MM.1S (cell line): ENCODE measurements at regions not wholly inside any gene's neighbourhood (a gene's known extent, or its start where the extent isn't known, plus 50 kb on each side); places are given as distances from the start of the nearest gene placed in this dataset.

Source experiments
- EZH2phosphoT487 ChIP-seq: fragments of 300-600 bp; sonication (generic); IDR thresholded peaks from 2 replicates; pipeline ENCODE4 v1.6.1; 2018; ENCODE audit warnings: antibody characterized with exemption, low read length
- TF ChIP-seq, protein P1 (sequence below): fragments of 300-600 bp; sonication (generic); IDR thresholded peaks from 2 replicates; pipeline ENCODE4 v1.5.1; 2016; ENCODE audit warnings: antibody characterized with exemption, low read length, mixed read lengths

DNA sequence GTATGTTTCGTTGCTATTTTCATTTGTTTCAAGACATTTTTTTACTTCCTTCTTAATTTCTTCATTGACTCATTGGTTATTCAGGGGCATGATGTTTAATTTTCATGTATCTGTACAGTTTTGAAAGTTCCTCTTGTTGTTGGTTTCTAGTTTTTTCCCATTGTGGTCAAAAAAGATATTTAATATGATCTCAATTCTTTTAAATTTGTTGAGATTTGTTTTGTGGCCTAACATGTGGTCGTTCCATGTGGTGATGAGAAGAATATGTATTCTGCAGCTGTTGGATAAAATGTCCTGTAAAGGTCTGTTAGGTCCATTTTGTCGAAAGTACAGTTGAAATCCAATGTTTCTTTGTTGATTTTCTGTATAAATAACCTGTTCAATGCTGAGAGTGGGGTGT, 110.3 kb upstream of the MAP4K4 start:
- TF ChIP-seq, protein P1, sequence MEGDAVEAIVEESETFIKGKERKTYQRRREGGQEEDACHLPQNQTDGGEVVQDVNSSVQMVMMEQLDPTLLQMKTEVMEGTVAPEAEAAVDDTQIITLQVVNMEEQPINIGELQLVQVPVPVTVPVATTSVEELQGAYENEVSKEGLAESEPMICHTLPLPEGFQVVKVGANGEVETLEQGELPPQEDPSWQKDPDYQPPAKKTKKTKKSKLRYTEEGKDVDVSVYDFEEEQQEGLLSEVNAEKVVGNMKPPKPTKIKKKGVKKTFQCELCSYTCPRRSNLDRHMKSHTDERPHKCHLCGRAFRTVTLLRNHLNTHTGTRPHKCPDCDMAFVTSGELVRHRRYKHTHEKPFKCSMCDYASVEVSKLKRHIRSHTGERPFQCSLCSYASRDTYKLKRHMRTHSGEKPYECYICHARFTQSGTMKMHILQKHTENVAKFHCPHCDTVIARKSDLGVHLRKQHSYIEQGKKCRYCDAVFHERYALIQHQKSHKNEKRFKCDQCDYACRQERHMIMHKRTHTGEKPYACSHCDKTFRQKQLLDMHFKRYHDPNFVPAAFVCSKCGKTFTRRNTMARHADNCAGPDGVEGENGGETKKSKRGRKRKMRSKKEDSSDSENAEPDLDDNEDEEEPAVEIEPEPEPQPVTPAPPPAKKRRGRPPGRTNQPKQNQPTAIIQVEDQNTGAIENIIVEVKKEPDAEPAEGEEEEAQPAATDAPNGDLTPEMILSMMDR = no peak
- no peak for TF ChIP-seq EZH2phosphoT487
